HepG2 (cell line): ENCODE measurements at regions not wholly inside any gene's neighbourhood (a gene's known extent, or its start where the extent isn't known, plus 50 kb on each side); places are given as distances from the start of the nearest gene placed in this dataset.

Experiments used
- CREB1 ChIP-seq, 2 experiments: fragments of 450-650 bp in 1 of 2; IDR thresholded peaks; 2 replicates each; pipeline ENCODE4 v1.6.1; 2016 to 2017; ENCODE audit warnings: control low read depth in 1 of 2, mild to moderate bottlenecking in 1 of 2, missing compliant biosample characterization in 1 of 2, missing genetic modification characterization in 1 of 2
- GABPB1 ChIP-seq: IDR thresholded peaks from 2 replicates; pipeline ENCODE4 v1.6.1; 2016; ENCODE audit warnings: mild to moderate bottlenecking, missing genetic modification reagents, moderate library complexity, missing compliant biosample characterization
- MXD3 ChIP-seq: IDR thresholded peaks from 2 replicates; pipeline ENCODE4 v1.6.1; 2016; ENCODE audit warnings: mild to moderate bottlenecking, missing biosample characterization, missing genetic modification reagents

- no peak for TF ChIP-seq CREB1 (IDR thresholded peaks at IDR 0.05)
- no peak for TF ChIP-seq CREB1 (CRISPR knock-in tag; IDR thresholded peaks at IDR 0.05)
- TF ChIP-seq MXD3 (CRISPR knock-in tag), result no peak
- no peak for TF ChIP-seq GABPB1 (CRISPR knock-in tag)
These were observed 468.4 kb upstream of the PRKX start for GRCh38 chrX:4181782-4182407.
